Memory B cell (primary cell): ENCODE measurements at regions not wholly inside any gene's neighbourhood (a gene's known extent, or its start where the extent isn't known, plus 50 kb on each side); places are given as distances from the start of the nearest gene placed in this dataset.
"Not testable (repeated sequence)": the region's sequence is repeated elsewhere in the genome, so short reads cannot be mapped to it uniquely, and the experiment has no call there.

ENCODE experiments used
- ATAC-seq: fragments of 150-1000 bp; cut with Tn5 transposase; 2 replicates; pipeline ENCODE4 v1.10.0; 2021; ENCODE audit warnings: low read depth, mild to moderate bottlenecking, moderate library complexity
- DNase-seq, 2 donors: peaks; one replicate each; pipeline ENCODE4 v3.0.0; 2022; ENCODE audit warnings: low spot score in 2 of 2
- H3K27ac Mint-ChIP-seq: one replicate; pipeline ENCODE4 v1.8.0; 2022; ENCODE audit warnings: mild to moderate bottlenecking, moderate library complexity, mixed read lengths
- H3K27me3 Mint-ChIP-seq: one replicate; pipeline ENCODE4 v1.8.0; 2022; ENCODE audit warnings: mixed read lengths
- H3K36me3 Mint-ChIP-seq: one replicate; pipeline ENCODE4 v1.8.0; 2022; ENCODE audit warnings: mild to moderate bottlenecking, mixed read lengths
- H3K4me1 Mint-ChIP-seq: one replicate; pipeline ENCODE4 v1.8.0; 2022; ENCODE audit warnings: mixed read lengths
- H3K4me3 Mint-ChIP-seq: one replicate; pipeline ENCODE4 v1.8.0; 2022; ENCODE audit warnings: mild to moderate bottlenecking, moderate library complexity, mixed read lengths
- H3K9me3 Mint-ChIP-seq: one replicate; pipeline ENCODE4 v1.8.0; 2022; ENCODE audit warnings: mixed read lengths

DNA sequence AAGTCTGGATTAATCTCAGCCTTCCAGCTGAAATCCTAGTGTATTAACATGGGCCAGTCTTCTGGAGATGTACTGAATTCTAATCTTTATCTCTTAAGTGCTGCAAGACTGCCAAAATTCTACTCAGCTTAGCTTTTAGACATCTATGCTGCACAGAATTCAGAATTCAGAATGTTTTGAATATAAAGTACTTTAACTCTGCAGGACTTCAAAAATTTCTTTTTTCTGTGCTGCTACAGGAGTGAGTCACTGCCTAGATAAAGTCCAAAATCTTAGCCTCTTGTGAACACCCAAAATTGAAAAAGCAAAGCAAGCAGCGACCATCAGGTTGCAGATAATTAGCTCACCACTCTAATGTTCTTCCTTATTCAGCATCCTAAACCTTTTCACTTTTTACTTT lies 1092.6 kb upstream of the PCDH10 start:
- Mint-ChIP-seq H3K4me3 (no peak overlapping the region), H3K27me3 (no peaks in the 10 kb centered on the region), H3K27ac (no peak overlapping the region), H3K4me1 (no peaks in the 10 kb centered on the region), H3K9me3 (peaks cover 11% of the 10 kb centered on the region), H3K36me3 (no peaks in the 10 kb centered on the region)
- ATAC-seq, result no peak
- no peak for DNase-seq

DNA sequence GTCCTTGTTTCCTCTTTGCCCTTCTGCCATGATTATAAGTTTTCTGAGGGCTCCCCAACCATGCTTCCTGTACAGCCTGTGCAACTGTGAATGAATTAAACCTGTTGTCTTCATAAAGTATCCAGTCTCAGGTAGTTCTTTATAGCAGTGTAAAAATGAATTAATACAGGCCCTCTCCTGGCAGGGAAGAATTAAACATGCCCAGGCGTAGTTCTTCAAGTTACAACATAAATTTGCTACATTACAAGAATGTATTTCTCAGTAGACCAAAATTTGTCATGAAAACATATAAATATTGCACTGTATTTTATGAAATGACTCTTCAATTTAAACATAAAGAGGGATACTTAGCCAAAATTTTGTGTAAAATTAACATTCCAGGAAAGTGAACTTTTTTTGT lies 1089.9 kb upstream of the PCDH10 start:
- Mint-ChIP-seq H3K4me3 (no peak overlapping the region), H3K36me3 (no peaks in the 10 kb centered on the region), H3K27ac (no peak overlapping the region), H3K27me3 (no peaks in the 10 kb centered on the region), H3K4me1 (no peaks in the 10 kb centered on the region), H3K9me3 (peaks cover 13% of the 10 kb centered on the region)
- ATAC-seq, result no peak
- no peak for DNase-seq

GRCh38 chr4:132062611-132063239 lies 1086.4 kb upstream of the PCDH10 start:
- H3K4me1 Mint-ChIP-seq, result no peaks in the 10 kb centered on the region
- no peak overlapping the region for H3K4me3 Mint-ChIP-seq
- H3K27me3 Mint-ChIP-seq, result no peaks in the 10 kb centered on the region
- no peak overlapping the region for H3K27ac Mint-ChIP-seq
- DNase-seq, result no peak
- no peaks in the 10 kb centered on the region for H3K36me3 Mint-ChIP-seq
- no peak for ATAC-seq
- H3K9me3 Mint-ChIP-seq, result peaks cover 7% of the 10 kb centered on the region

GRCh38 chr4:132063829-132064228 lies 1085.3 kb upstream of the PCDH10 start:
- ATAC-seq (no peak), DNase-seq (no peak)
- Mint-ChIP-seq H3K27ac (no peak overlapping the region), H3K27me3 (no peaks in the 10 kb centered on the region), H3K4me1 (no peaks in the 10 kb centered on the region), H3K36me3 (no peaks in the 10 kb centered on the region), H3K9me3 (peaks cover 4% of the 10 kb centered on the region), H3K4me3 (no peak overlapping the region)

GRCh38 chr4:132065940-132066495 lies 1083.1 kb upstream of the PCDH10 start:
- no peak for ATAC-seq
- no peak overlapping the region for H3K4me3 Mint-ChIP-seq
- no peaks in the 10 kb centered on the region for H3K4me1 Mint-ChIP-seq
- no peaks in the 10 kb centered on the region for H3K27me3 Mint-ChIP-seq
- no peak for DNase-seq
- no peaks in the 10 kb centered on the region for H3K36me3 Mint-ChIP-seq
- peaks cover 2% of the 10 kb centered on the region for H3K9me3 Mint-ChIP-seq
- H3K27ac Mint-ChIP-seq, result no peak overlapping the region

DNA sequence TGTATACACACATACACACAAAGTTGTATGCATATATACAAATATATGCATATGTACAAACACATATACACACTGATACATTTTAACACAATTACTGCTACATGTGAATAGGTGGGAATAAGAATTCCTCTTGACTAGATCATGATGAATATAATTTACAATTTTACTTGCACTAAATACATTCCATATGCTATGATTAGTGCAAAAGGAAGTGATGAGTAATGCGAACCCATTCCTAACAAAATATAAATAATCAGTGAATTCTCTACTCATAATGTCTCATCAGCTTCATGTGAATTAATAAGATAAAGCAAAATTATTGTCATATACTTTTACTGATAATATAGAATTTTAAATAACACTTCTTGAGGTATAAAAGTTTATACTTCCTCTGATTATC lies 1077.3 kb upstream of the PCDH10 start:
- DNase-seq (no peak), ATAC-seq (no peak)
- Mint-ChIP-seq H3K36me3 (no peaks in the 10 kb centered on the region), H3K9me3 (no peaks in the 10 kb centered on the region), H3K4me3 (no peak overlapping the region), H3K4me1 (no peaks in the 10 kb centered on the region), H3K27ac (no peak overlapping the region), H3K27me3 (no peaks in the 10 kb centered on the region)

DNA sequence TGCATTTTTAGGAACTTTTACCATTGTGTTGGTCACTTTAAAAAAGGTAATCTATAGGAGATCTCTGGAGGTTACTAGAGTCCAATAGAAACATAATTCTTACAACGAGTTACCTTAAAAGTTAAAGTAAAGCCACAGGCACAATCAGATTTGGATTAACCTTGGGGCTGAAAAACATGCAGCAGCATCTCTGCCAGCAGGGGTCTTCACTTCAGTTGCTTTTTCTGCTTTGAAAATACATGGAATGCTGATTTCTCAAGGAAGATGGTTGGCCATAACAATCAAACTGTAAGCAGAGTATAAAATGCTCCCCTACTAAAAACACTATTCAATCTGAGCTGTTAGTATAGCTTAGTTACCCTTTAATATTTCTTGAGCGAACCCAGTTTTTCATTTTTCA lies 1072.3 kb upstream of the PCDH10 start:
- H3K27ac Mint-ChIP-seq, result no peak overlapping the region
- no peaks in the 10 kb centered on the region for H3K27me3 Mint-ChIP-seq
- H3K4me1 Mint-ChIP-seq, result no peaks in the 10 kb centered on the region
- H3K4me3 Mint-ChIP-seq, result no peak overlapping the region
- no peaks in the 10 kb centered on the region for H3K36me3 Mint-ChIP-seq
- DNase-seq (no peak), ATAC-seq (no peak)
- H3K9me3 Mint-ChIP-seq, result peaks cover 1% of the 10 kb centered on the region

DNA sequence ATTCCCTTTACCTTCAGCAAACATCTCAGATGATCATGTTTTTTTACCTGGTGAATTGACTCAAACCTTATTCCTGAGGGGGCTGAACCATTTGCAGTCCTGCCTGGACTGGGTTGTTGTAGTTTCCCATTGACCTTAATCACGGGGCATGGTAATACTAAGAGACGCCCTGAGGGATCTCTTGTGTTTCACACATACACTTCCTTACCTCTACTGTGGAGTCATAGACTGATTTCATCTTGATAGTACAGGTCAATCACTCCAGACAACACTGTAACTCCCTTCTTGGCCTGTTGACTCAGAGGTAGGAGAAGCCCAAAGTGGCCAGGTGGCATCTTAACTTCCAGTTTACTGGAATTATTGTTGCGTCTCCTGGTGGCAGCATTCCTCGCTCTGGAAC lies 1064.0 kb upstream of the PCDH10 start:
- no peak overlapping the region for H3K4me3 Mint-ChIP-seq
- H3K9me3 Mint-ChIP-seq, result peaks cover 1% of the 10 kb centered on the region
- H3K36me3 Mint-ChIP-seq, result no peaks in the 10 kb centered on the region
- no peak for DNase-seq
- no peaks in the 10 kb centered on the region for H3K27me3 Mint-ChIP-seq
- no peak overlapping the region for H3K27ac Mint-ChIP-seq
- no peak for ATAC-seq
- no peaks in the 10 kb centered on the region for H3K4me1 Mint-ChIP-seq

GRCh38 chr4:132094017-132094416 lies 1055.1 kb upstream of the PCDH10 start:
- H3K27ac Mint-ChIP-seq, result no peak overlapping the region
- DNase-seq (no peak), ATAC-seq (no peak)
- no peaks in the 10 kb centered on the region for H3K9me3 Mint-ChIP-seq
- no peaks in the 10 kb centered on the region for H3K36me3 Mint-ChIP-seq
- no peaks in the 10 kb centered on the region for H3K27me3 Mint-ChIP-seq
- H3K4me3 Mint-ChIP-seq, result no peak overlapping the region
- H3K4me1 Mint-ChIP-seq, result no peaks in the 10 kb centered on the region

- Mint-ChIP-seq H3K4me1 (no peaks in the 10 kb centered on the region), H3K27me3 (no peaks in the 10 kb centered on the region), H3K4me3 (no peak overlapping the region), H3K27ac (no peak overlapping the region), H3K9me3 (no peaks in the 10 kb centered on the region), H3K36me3 (no peaks in the 10 kb centered on the region)
- DNase-seq (no peak), ATAC-seq (no peak)
Measured at GRCh38 chr4:132097041-132097440, 1052.1 kb upstream of the PCDH10 start.

DNA sequence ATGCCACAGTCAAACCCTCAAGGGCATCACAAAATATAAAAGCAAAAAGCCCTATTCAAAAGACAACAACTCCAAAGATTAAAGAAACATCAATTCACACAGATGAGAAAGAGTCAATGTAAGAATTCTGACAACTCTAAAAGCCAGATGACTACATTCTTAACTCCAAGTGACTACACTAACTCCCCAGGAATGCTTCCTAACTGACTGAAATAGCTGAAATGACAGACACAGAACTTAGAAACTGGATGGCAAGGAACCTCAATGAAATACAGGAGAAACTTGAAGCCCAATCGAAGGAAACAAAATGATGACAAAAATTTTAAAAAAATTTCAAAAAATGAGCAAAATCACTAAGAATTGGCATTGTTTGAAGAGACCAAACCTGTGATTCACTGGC lies 1047.6 kb upstream of the PCDH10 start:
- DNase-seq (no peak), ATAC-seq (no peak)
- H3K4me1 Mint-ChIP-seq, result no peaks in the 10 kb centered on the region
- no peaks in the 10 kb centered on the region for H3K27me3 Mint-ChIP-seq
- H3K36me3 Mint-ChIP-seq, result no peaks in the 10 kb centered on the region
- H3K9me3 Mint-ChIP-seq, result peaks cover 2% of the 10 kb centered on the region
- no peak overlapping the region for H3K4me3 Mint-ChIP-seq
- H3K27ac Mint-ChIP-seq, result no peak overlapping the region

DNA sequence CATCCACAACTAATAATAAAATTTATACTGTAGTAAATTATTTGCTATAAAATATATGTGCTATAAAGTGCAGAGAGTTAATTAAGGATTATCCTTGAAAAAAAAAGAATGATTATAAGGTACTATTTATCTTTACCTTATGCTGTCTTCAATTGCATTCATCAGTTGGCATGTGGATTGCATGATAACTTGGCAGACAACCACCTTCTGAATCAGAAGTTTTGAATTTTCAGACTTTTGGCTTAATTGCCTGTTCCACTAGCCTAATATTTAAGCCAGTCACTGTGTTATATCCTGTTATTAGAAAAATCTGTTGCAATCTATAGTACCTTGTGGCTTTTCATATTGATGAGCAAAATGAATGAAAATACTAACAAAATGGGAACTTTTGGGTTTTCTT lies 1040.3 kb upstream of the PCDH10 start:
- DNase-seq (no peak), ATAC-seq (no peak)
- no peaks in the 10 kb centered on the region for H3K36me3 Mint-ChIP-seq
- no peak overlapping the region for H3K27ac Mint-ChIP-seq
- H3K9me3 Mint-ChIP-seq, result peaks cover 2% of the 10 kb centered on the region
- H3K4me3 Mint-ChIP-seq, result no peak overlapping the region
- H3K4me1 Mint-ChIP-seq, result no peaks in the 10 kb centered on the region
- no peaks in the 10 kb centered on the region for H3K27me3 Mint-ChIP-seq

- H3K4me3 Mint-ChIP-seq, result no peak overlapping the region
- H3K27me3 Mint-ChIP-seq, result no peaks in the 10 kb centered on the region
- ATAC-seq (no peak), DNase-seq (no peak)
- H3K4me1 Mint-ChIP-seq, result no peaks in the 10 kb centered on the region
- H3K9me3 Mint-ChIP-seq, result peaks cover 8% of the 10 kb centered on the region
- H3K27ac Mint-ChIP-seq, result no peak overlapping the region
- H3K36me3 Mint-ChIP-seq, result no peaks in the 10 kb centered on the region
Measured at GRCh38 chr4:132114885-132115284, 1034.2 kb upstream of the PCDH10 start.

DNA sequence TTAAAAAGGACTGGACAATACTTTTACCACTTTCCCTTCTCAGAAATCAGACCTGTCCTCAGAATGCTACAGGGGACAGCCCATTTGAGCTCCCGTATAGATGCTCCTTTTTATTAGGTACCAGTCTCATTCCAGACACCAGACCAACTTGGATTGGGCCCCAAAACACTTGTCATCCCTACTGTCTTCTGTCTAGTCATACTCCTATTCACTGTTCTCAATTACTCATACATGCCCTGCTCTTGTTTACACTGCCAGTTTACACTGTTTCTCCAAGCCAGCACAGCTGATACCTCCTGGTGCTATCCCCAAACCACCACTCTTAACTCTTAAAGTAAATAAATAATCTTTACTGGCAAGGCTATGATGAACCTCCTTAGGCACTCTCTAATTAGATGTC lies 1026.4 kb upstream of the PCDH10 start:
- not testable (repeated sequence) for H3K4me1 Mint-ChIP-seq, H3K27me3 Mint-ChIP-seq, H3K27ac Mint-ChIP-seq, ATAC-seq, H3K4me3 Mint-ChIP-seq, H3K36me3 Mint-ChIP-seq, DNase-seq
- H3K9me3 Mint-ChIP-seq, result peaks cover 19% of the 10 kb centered on the region

DNA sequence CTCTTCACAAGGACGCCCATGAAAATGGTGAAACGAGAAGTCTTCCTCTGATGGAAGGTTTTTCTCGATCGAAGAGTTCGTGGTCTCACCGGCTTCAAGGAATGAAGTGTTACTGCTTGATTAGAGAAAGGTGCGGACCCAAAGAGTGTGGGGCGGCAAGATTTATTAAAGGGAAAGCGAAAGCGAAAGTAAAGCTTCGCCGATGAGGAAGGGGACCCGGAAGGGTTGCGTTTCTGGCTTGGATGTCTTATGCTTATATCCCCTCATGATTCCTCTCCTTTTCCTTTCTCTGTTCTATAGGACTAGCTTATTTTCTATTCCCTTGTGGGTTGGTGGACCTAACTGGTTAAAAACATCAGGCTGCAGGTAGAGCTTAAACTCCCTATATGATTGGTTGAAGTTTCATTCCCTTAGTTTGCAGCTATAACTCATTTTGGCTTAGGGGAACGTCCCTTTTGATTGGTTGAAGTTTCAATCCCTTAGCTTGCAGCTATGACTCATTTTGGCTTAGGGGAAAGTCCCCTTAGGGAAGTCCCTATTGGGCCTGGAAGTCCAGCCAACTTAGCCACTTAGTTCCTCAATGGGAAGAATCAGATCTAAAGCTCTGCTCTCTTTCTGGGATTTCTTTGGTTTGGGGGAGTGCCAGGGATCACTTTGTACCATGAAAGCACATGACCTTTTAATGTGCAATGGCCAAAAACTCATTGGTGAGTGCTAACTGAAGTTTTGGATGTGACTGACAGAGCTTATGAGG lies 1025.0 kb upstream of the PCDH10 start:
- H3K4me1 Mint-ChIP-seq, result no peaks in the 10 kb centered on the region
- H3K4me3 Mint-ChIP-seq, result no peak overlapping the region
- H3K27ac Mint-ChIP-seq, result no peak overlapping the region
- no peak for DNase-seq
- no peaks in the 10 kb centered on the region for H3K27me3 Mint-ChIP-seq
- H3K36me3 Mint-ChIP-seq, result no peaks in the 10 kb centered on the region
- peaks cover 16% of the 10 kb centered on the region for H3K9me3 Mint-ChIP-seq
- ATAC-seq, result no peak
